ENCODE measurements at regions not wholly inside any gene's neighbourhood (a gene's known extent, or its start where the extent isn't known, plus 50 kb on each side); places are given as distances from the start of the nearest gene placed in this dataset.

DNA sequence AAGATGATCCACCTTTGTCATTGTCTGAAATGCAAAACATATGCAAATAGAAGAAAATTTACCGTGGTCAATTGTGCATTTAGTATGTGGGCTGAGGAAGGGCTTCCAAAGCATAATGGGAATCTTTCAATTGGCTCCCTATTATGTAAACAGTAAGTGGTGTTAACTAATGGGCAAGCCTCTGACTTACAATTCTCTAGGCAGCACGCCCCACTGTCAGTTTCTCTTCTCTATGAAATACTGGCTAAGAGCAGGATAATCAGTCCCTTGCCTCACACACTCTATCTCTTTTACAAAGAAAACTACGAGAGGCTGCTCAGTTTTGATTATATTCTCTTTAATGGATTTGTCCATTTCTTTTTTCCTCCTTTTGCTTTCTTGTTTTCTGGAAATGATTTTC, 1272.6 kb downstream of the PCDH19 start:
- TF ChIP-seq CTCF (IDR thresholded peaks at IDR 0.05): no peak
- Histone ChIP-seq H3K9me3 (replicated peaks in 1 of 2; ENCODE audit: control insufficient read depth in 1 of 2, insufficient read depth in 1 of 2, low read length in 2 of 2) (peaks cover 0 to 6% of the 10 kb centered on the region in 2 donors), H3K4me1 (ENCODE audit: control insufficient read depth in 1 of 2, insufficient read depth in 2 of 2, low read length in 2 of 2) (no peaks in the 10 kb centered on the region), H3K79me2 (ENCODE audit: insufficient read depth, low read length) (no peaks in the 10 kb centered on the region), H3K36me3 (replicated peaks in 1 of 2; ENCODE audit: control insufficient read depth in 1 of 2, insufficient read depth in 2 of 2, low read length in 2 of 2) (no peaks in the 10 kb centered on the region), H3K4me3 (replicated peaks in 1 of 3; ENCODE audit: low read depth in 2 of 3, low read length in 3 of 3) (no peak overlapping the region), H3K27ac (ENCODE audit: low read depth in 1 of 2, low read length in 2 of 2) (no peak overlapping the region), H2AFZ (ENCODE audit: insufficient read depth, low read depth, low read length, poor library complexity, severe bottlenecking) (no peak overlapping the region), H3K9ac (ENCODE audit: insufficient read depth, low read length, poor library complexity, severe bottlenecking) (no peak overlapping the region), H3K27me3 (ENCODE audit: control insufficient read depth in 2 of 2, insufficient read depth in 2 of 2, low read length in 2 of 2) (no peaks in the 10 kb centered on the region), H3K4me2 (replicated peaks; ENCODE audit: extremely low read depth, low read length, poor library complexity, severe bottlenecking) (no peak overlapping the region), H4K20me1 (ENCODE audit: insufficient read depth, low read length) (no peaks in the 10 kb centered on the region)
- intact Hi-C loops (cut with micrococcal nuclease): no loop called here
- Mint-ChIP-seq H3K9me3 (peaks cover 0 to 8% (median 0%) of the 10 kb centered on the region in 7 donors), H3K4me3 (no peak overlapping the region), H3K4me1 (no peaks in the 10 kb centered on the region), H3K27ac (no peak overlapping the region), H3K27me3 (ENCODE audit: low read depth in 3 of 3) (peaks cover 0 to 2% (median 2%) of the 10 kb centered on the region in 3 donors), H3K36me3 (no peaks in the 10 kb centered on the region)
- WGBS (ENCODE audit: insufficient coverage): no CpG with 5 or more reads among the region's 3 CpGs
- no peak for DNase-seq

DNA sequence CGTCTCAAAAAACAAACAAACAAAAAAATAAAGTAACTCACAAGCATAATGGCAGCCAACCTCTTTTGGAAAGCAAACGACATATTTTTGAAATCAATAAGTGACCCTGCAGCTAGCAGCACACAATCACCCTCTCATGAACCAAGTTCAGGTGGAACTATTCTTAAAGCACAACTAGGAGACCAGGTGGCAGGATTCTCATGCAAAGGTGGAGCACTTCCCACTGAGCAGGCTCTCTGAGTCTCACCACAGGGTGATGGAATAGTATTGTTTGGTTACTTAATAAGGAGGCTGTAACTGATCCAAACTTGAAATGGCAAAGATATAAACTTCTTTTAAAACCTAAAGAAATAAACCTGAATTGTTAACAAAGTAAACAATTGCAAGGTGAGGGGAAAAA, 1293.1 kb downstream of the PCDH19 start:
- peaks cover 0 to 2% (median 0%) of the 10 kb centered on the region in 7 donors for H3K9me3 Mint-ChIP-seq
- intact Hi-C loops (cut with micrococcal nuclease): no loop called here
- H3K27ac Mint-ChIP-seq: no peak overlapping the region
- Histone ChIP-seq H2AFZ (ENCODE audit: insufficient read depth, low read depth, low read length, poor library complexity, severe bottlenecking) (no peak overlapping the region), H3K4me1 (ENCODE audit: control insufficient read depth in 1 of 2, insufficient read depth in 2 of 2, low read length in 2 of 2) (no peaks in the 10 kb centered on the region), H4K20me1 (ENCODE audit: insufficient read depth, low read length) (no peaks in the 10 kb centered on the region), H3K9me3 (replicated peaks in 1 of 2; ENCODE audit: control insufficient read depth in 1 of 2, insufficient read depth in 1 of 2, low read length in 2 of 2) (no peaks in the 10 kb centered on the region), H3K27ac (ENCODE audit: low read depth in 1 of 2, low read length in 2 of 2) (no peak overlapping the region), H3K36me3 (replicated peaks in 1 of 2; ENCODE audit: control insufficient read depth in 1 of 2, insufficient read depth in 2 of 2, low read length in 2 of 2) (no peaks in the 10 kb centered on the region), H3K4me2 (replicated peaks; ENCODE audit: extremely low read depth, low read length, poor library complexity, severe bottlenecking) (no peak overlapping the region), H3K4me3 (replicated peaks in 1 of 3; ENCODE audit: low read depth in 2 of 3, low read length in 3 of 3) (no peak overlapping the region), H3K9ac (ENCODE audit: insufficient read depth, low read length, poor library complexity, severe bottlenecking) (no peak overlapping the region), H3K79me2 (ENCODE audit: insufficient read depth, low read length) (no peaks in the 10 kb centered on the region), H3K27me3 (ENCODE audit: control insufficient read depth in 2 of 2, insufficient read depth in 2 of 2, low read length in 2 of 2) (no peaks in the 10 kb centered on the region)
- no peaks in the 10 kb centered on the region for H3K36me3 Mint-ChIP-seq
- H3K27me3 Mint-ChIP-seq (ENCODE audit: low read depth in 3 of 3): peaks cover 0 to 2% (median 0%) of the 10 kb centered on the region in 3 donors
- H3K4me1 Mint-ChIP-seq: no peaks in the 10 kb centered on the region
- TF ChIP-seq CTCF (IDR thresholded peaks at IDR 0.05): no peak
- no peak for DNase-seq
- no CpG with 5 or more reads among the region's 2 CpGs for WGBS (ENCODE audit: insufficient coverage)
- H3K4me3 Mint-ChIP-seq: no peak overlapping the region
